ENCODE measurements at regions not wholly inside any gene's neighbourhood (a gene's known extent, or its start where the extent isn't known, plus 50 kb on each side); places are given as distances from the start of the nearest gene placed in this dataset.

GRCh38 chr17:79420318-79421243 is 190.3 kb downstream of the RBFOX3 start:
- Histone ChIP-seq H3K27me3 (peaks cover 39% of the 10 kb centered on the region), H3K9me3 (no peaks in the 10 kb centered on the region), H3K27ac (no peak overlapping the region), H3K4me1 (peaks cover 0 to 7% (median 0%) of the 10 kb centered on the region in 3 donors), H3K36me3 (no peaks in the 10 kb centered on the region), H3K4me3 (no peak overlapping the region)
- ATAC-seq, result no peak
- WGBS, 2 donors (ENCODE audit: low coverage in 1 of 2), result 47 to 59% methylated on average over 5 to 6 of the region's 19 CpGs
- TF ChIP-seq POLR2A (IDR thresholded peaks at IDR 0.05) (no peak), EP300 (IDR thresholded peaks at IDR 0.05) (no peak), CTCF (IDR thresholded peaks at IDR 0.05) (no peak)

DNA sequence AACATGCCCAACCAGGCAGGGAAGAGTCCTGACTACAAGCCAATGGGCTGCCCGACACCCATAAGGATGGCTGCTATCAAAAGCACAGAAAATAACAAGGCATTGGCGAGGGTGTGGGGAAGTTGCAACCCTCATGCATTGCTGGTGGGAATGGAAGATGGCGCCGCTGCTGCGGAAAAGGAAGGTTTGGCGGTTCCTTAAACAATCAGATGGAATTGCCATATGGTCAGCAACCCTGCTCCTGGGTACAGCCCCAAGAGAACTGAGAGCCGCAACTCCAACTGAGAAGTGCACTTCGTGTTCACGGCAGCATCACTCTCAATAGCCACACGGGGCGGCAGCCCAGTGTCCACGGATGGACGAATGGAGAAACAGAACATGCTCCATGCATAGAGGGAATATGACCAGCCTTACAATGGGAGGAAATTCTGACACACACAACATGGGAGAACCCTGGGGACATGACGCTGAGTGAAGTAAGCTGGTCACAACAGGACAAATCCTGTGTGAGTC is 193.3 kb downstream of the RBFOX3 start:
- no peak overlapping the region for H3K27ac ChIP-seq
- no peaks in the 10 kb centered on the region for H3K9me3 ChIP-seq
- H3K4me3 ChIP-seq, result no peak overlapping the region
- TF ChIP-seq EP300 (IDR thresholded peaks at IDR 0.05) (no peak), POLR2A (IDR thresholded peaks at IDR 0.05) (no peak), CTCF (IDR thresholded peaks at IDR 0.05) (no peak), POLR2AphosphoS5 (IDR thresholded peaks at IDR 0.05) (no peak)
- peaks cover 44% of the 10 kb centered on the region for H3K27me3 ChIP-seq
- peaks cover 0 to 33% (median 0%) of the 10 kb centered on the region in 3 donors for H3K4me1 ChIP-seq
- WGBS, 2 donors (ENCODE audit: low coverage in 1 of 2), result 100% methylated on average over 1 of the region's 14 CpGs
- no peaks in the 10 kb centered on the region for H3K36me3 ChIP-seq
- ATAC-seq, result no peak

DNA sequence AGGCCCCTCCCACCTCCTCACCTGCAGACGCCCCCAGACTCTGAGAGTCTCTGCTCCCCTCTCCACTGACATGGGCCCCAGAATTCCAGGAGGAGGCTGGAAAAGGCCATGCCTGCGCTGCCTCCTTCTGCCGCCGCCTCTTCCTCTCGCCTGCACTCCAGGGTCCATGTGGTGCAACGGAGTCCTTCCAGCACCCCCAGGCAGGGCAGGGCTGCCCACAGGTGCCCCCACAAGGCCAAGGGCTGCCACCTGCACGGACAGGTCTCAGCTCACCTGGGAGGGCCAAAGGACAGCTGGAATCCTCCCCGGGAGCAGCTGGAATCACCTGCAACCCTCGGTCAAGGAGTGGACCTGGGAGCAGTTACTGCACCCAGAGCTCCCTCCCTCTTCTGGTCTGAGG is 194.9 kb downstream of the RBFOX3 start:
- TF ChIP-seq CTCF (IDR thresholded peaks at IDR 0.05), result no peak
- no peak for TF ChIP-seq POLR2A (IDR thresholded peaks at IDR 0.05)
- TF ChIP-seq EP300 (IDR thresholded peaks at IDR 0.05), result no peak
- no peak for TF ChIP-seq POLR2AphosphoS5 (IDR thresholded peaks at IDR 0.05)
- no peaks in the 10 kb centered on the region for H3K36me3 ChIP-seq
- H3K27ac ChIP-seq, result no peak overlapping the region
- no peaks in the 10 kb centered on the region for H3K9me3 ChIP-seq
- no peak for ATAC-seq
- no peak overlapping the region for H3K4me3 ChIP-seq
- WGBS, 2 donors (ENCODE audit: low coverage in 1 of 2), result 80% methylated on average over 1 of the region's 9 CpGs; no CpG with 5 or more reads in 1 of the 2 donors
- H3K4me1 ChIP-seq, result peaks cover 0 to 33% (median 0%) of the 10 kb centered on the region in 3 donors
- H3K27me3 ChIP-seq, result peaks cover 53% of the 10 kb centered on the region

GRCh38 chr17:79415365-79415764 is 195.5 kb downstream of the RBFOX3 start:
- Histone ChIP-seq H3K4me3 (no peak overlapping the region), H3K27me3 (peaks cover 57% of the 10 kb centered on the region), H3K9me3 (no peaks in the 10 kb centered on the region), H3K4me1 (peaks cover 0 to 28% (median 0%) of the 10 kb centered on the region in 3 donors), H3K27ac (no peak overlapping the region), H3K36me3 (no peaks in the 10 kb centered on the region)
- TF ChIP-seq EP300 (IDR thresholded peaks at IDR 0.05), result no peak
- no peak for TF ChIP-seq POLR2AphosphoS5 (IDR thresholded peaks at IDR 0.05)
- no peak for TF ChIP-seq CTCF (IDR thresholded peaks at IDR 0.05)
- TF ChIP-seq POLR2A (IDR thresholded peaks at IDR 0.05), result no peak
- no peak for ATAC-seq
- WGBS, 2 donors (ENCODE audit: low coverage in 1 of 2), result 33 to 42% methylated on average over 4 to 7 of the region's 13 CpGs
